ENCODE measurements at regions not wholly inside any gene's neighbourhood (a gene's known extent, or its start where the extent isn't known, plus 50 kb on each side); places are given as distances from the start of the nearest gene placed in this dataset.

DNA sequence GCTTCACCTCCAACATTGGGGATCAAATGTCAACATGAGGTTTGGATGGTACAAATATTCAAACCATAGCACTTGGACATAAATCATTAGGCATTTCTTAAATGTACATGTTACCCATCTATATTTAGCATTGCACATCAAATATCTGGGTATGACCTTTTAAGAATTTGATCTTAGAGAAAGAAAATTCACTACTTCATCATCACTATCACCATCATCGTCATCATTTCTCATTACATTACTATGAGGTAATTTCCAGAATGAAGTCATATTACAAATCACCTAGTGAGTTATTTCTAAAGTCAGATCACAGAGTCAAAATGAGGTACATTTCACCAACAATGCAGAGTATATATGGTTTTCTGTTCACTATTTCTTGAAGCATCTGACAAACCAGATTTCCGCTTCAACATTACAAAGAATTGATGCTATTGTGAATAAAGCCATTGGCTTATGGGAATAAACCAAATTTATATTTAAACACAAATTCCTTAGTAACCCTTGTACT is 356.4 kb upstream of the GYPC start:
- no peaks in the 10 kb centered on the region for H3K36me3 Mint-ChIP-seq (ENCODE audit: low read depth, unreplicated experiment)
- H3K27me3 Mint-ChIP-seq (ENCODE audit: unreplicated experiment) = no peaks in the 10 kb centered on the region
- DNase-seq (ENCODE audit: low spot score) = no peak
- H3K4me1 Mint-ChIP-seq (ENCODE audit: unreplicated experiment) = no peaks in the 10 kb centered on the region
- TF ChIP-seq, protein P1, sequence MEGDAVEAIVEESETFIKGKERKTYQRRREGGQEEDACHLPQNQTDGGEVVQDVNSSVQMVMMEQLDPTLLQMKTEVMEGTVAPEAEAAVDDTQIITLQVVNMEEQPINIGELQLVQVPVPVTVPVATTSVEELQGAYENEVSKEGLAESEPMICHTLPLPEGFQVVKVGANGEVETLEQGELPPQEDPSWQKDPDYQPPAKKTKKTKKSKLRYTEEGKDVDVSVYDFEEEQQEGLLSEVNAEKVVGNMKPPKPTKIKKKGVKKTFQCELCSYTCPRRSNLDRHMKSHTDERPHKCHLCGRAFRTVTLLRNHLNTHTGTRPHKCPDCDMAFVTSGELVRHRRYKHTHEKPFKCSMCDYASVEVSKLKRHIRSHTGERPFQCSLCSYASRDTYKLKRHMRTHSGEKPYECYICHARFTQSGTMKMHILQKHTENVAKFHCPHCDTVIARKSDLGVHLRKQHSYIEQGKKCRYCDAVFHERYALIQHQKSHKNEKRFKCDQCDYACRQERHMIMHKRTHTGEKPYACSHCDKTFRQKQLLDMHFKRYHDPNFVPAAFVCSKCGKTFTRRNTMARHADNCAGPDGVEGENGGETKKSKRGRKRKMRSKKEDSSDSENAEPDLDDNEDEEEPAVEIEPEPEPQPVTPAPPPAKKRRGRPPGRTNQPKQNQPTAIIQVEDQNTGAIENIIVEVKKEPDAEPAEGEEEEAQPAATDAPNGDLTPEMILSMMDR (IDR thresholded peaks at IDR 0.05; ENCODE audit: unreplicated experiment) = no peak
- H3K9me3 Mint-ChIP-seq (ENCODE audit: unreplicated experiment) = no peaks in the 10 kb centered on the region
- H3K27ac Mint-ChIP-seq (ENCODE audit: unreplicated experiment) = no peak overlapping the region
- H3K4me3 Mint-ChIP-seq (ENCODE audit: unreplicated experiment) = no peak overlapping the region

DNA sequence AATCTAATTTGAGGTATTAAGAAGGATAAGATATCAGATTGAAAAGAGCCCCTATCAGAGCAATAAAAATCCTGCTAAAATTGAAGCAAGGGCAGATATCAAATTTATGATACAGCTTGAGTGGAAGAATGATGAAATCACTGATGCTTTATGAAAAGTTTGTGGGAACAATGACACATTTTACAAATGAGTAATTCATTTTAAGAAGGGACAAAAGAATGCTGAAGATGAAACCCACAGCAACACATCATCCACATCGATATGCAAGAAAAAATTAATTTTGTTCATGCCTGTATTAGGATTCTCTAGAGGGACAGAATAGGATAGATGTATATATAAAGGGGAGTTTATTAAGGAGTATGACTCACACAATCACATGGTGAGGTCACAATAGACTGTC is 355.6 kb upstream of the GYPC start:
- H3K27me3 Mint-ChIP-seq (ENCODE audit: unreplicated experiment) = no peaks in the 10 kb centered on the region
- no peaks in the 10 kb centered on the region for H3K4me1 Mint-ChIP-seq (ENCODE audit: unreplicated experiment)
- no peaks in the 10 kb centered on the region for H3K36me3 Mint-ChIP-seq (ENCODE audit: low read depth, unreplicated experiment)
- DNase-seq (ENCODE audit: low spot score) = no peak
- TF ChIP-seq, protein P1 (IDR thresholded peaks at IDR 0.05; ENCODE audit: unreplicated experiment) = no peak
- H3K9me3 Mint-ChIP-seq (ENCODE audit: unreplicated experiment) = no peaks in the 10 kb centered on the region
- no peak overlapping the region for H3K4me3 Mint-ChIP-seq (ENCODE audit: unreplicated experiment)
- no peak overlapping the region for H3K27ac Mint-ChIP-seq (ENCODE audit: unreplicated experiment)

DNA sequence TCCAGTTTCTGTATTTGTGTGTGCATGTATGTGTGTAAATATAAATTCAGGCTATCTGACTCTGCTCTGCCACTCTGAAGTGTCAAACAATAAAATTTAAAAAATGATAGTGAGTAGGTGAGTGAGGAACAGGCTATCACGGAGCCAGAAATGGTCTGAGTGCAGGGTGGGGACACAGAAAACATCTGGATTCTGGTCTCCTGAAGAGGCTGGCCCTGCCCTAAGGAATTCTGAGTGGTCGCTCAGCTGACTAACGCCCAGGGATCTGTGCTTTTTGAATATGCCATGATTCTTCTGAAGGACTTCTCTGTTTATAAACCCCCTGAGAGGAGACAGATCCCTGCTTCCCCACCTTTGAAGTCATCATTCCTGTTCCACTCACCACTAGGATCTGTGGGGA is 353.9 kb upstream of the GYPC start:
- no peaks in the 10 kb centered on the region for H3K27me3 Mint-ChIP-seq (ENCODE audit: unreplicated experiment)
- H3K9me3 Mint-ChIP-seq (ENCODE audit: unreplicated experiment) = no peaks in the 10 kb centered on the region
- H3K4me1 Mint-ChIP-seq (ENCODE audit: unreplicated experiment) = peaks cover 9% of the 10 kb centered on the region
- TF ChIP-seq, protein P1 (IDR thresholded peaks at IDR 0.05; ENCODE audit: unreplicated experiment) = no peak
- no peak overlapping the region for H3K27ac Mint-ChIP-seq (ENCODE audit: unreplicated experiment)
- DNase-seq (ENCODE audit: low spot score) = no peak
- H3K4me3 Mint-ChIP-seq (ENCODE audit: unreplicated experiment) = no peak overlapping the region
- no peaks in the 10 kb centered on the region for H3K36me3 Mint-ChIP-seq (ENCODE audit: low read depth, unreplicated experiment)

DNA sequence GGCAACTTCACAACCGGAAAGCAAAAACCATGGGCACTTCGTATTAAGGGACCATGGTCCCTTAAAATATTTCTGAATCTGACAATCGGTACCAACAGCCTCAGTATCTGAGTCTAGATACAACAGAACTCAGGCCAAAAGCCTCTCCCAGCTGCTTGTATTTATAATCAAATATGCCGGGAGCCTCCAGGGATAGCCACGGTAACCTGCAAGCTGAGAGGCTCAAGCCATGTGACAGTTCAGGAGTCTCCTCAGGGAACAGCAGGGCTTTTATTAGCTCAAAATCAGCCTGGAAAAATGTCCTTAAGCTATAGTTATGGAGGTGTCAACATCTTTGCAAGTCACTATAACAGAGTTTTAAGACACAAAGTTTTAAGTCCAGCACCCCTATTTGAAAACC is 352.8 kb upstream of the GYPC start:
- Mint-ChIP-seq H3K4me1 (ENCODE audit: unreplicated experiment) (peaks cover 9% of the 10 kb centered on the region), H3K9me3 (ENCODE audit: unreplicated experiment) (no peaks in the 10 kb centered on the region), H3K27ac (ENCODE audit: unreplicated experiment) (no peak overlapping the region)

DNA sequence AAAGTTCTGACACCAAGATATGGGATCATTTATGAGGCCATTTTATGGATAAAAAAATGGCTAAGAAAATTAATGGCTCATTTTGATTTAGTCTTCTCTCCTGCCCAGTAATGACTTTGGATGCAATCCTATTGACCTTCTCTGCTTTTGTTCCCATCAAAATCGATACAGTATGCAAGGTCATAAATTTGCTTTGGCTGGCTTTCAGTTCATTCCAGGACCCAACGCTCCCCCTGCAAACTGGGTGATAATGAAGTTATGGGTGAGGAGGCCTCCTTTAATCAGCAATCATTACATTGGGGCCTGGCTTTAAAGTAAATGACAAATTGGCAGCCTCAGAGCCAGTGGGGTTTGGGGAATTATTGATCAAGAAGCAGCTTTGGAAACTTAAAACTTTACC is 351.8 kb upstream of the GYPC start:
- H3K9me3 Mint-ChIP-seq (ENCODE audit: unreplicated experiment) = no peaks in the 10 kb centered on the region
- H3K36me3 Mint-ChIP-seq (ENCODE audit: low read depth, unreplicated experiment) = no peaks in the 10 kb centered on the region
- no peak overlapping the region for H3K27ac Mint-ChIP-seq (ENCODE audit: unreplicated experiment)
- TF ChIP-seq, protein P1 (IDR thresholded peaks at IDR 0.05; ENCODE audit: unreplicated experiment) = no peak
- peaks cover 9% of the 10 kb centered on the region for H3K4me1 Mint-ChIP-seq (ENCODE audit: unreplicated experiment)
- DNase-seq (ENCODE audit: low spot score) = no peak
- H3K4me3 Mint-ChIP-seq (ENCODE audit: unreplicated experiment) = no peak overlapping the region
- H3K27me3 Mint-ChIP-seq (ENCODE audit: unreplicated experiment) = peaks cover 4% of the 10 kb centered on the region

More for the DNA sequence above, 352.8 kb upstream of the GYPC start:
- H3K4me3 Mint-ChIP-seq (ENCODE audit: unreplicated experiment) = no peak overlapping the region
- DNase-seq (ENCODE audit: low spot score) = no peak
- H3K27me3 Mint-ChIP-seq (ENCODE audit: unreplicated experiment) = peaks cover 1% of the 10 kb centered on the region
- no peaks in the 10 kb centered on the region for H3K36me3 Mint-ChIP-seq (ENCODE audit: low read depth, unreplicated experiment)
- TF ChIP-seq, protein P1 (IDR thresholded peaks at IDR 0.05; ENCODE audit: unreplicated experiment) = no peak

All from endothelial cell (in vitro differentiated cells).